GM21447 (cell line): ENCODE measurements at regions not wholly inside any gene's neighbourhood (a gene's known extent, or its start where the extent isn't known, plus 50 kb on each side); places are given as distances from the start of the nearest gene placed in this dataset.
"Not testable (repeated sequence)": the region's sequence is repeated elsewhere in the genome, so short reads cannot be mapped to it uniquely, and the experiment has no call there.

Experiments used
- ATAC-seq: cut with Tn5 transposase; IDR thresholded peaks from one replicate; pipeline ENCODE4 v1.9.1; 2021; ENCODE audit not compliant: unreplicated experiment

DNA sequence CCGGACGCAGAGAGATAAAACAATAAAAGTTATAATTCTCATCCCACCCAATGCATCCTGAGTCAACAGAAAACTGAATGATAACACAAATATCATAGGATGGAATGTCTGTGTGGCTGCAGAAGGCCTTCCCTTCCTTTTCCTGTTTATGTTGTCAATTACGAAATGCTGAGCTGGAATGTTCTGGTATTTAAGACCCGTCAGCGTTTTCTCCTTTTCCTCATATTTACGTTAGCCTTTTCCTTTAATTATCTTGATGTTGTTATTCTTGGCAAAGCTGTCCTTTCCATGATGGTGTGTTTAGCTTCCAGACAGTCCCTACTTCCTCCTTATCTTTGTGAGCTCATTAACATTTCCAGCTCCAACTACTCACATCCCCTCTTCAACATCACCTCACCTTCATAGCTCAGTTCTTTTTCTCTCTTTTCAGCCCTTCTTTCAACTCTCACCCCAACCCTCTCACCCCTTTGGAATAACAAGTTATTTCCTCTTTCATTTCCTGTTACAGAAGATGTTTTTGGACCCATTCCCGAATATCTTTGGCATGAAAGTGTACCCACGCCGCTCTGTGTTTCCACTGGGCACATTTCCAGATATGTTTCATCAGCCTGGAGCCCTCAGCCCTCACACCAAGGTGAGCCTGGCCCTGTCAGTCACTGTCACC is 221.6 kb downstream of the NR2F1-AS1 start:
- ATAC-seq, result no peak

DNA sequence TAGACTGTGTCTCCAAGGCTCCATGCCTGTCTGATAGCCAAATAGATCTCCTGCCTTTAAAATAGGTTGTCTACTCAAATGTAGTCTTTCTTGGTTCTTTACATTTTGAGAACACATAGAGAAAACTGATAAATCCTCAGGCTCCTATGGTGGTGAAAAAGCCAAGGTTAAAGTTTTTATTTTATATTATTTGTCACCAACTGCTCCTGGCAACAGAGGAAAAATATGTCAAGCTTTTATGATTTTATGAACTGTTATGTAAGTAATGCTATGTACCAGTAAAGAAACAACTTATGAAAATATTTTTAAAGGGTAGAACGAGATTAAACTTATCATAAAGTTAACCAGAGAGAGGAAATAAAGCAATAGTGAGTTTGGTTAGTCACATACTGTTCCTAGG is 222.8 kb downstream of the NR2F1-AS1 start:
- ATAC-seq, result no peak

DNA sequence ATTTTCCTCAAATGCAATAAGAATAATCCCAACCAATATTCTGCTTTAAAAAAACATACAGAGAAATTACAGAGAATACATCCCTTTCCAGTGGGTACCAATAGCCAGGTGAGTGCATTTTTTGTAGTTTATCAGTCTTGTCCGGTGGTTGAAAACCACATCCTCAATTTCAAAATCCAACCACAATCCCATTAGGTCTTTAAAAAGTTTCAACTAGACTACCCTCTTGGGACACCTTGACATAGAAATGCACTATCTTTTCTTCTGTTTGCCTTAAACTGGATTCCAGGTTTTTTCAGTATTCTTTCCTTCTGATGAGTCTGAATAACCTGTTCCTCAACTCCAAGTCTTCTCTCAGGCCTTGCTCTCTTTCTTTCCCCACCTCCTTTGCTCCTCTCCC is 223.3 kb downstream of the NR2F1-AS1 start:
- no peak for ATAC-seq

DNA sequence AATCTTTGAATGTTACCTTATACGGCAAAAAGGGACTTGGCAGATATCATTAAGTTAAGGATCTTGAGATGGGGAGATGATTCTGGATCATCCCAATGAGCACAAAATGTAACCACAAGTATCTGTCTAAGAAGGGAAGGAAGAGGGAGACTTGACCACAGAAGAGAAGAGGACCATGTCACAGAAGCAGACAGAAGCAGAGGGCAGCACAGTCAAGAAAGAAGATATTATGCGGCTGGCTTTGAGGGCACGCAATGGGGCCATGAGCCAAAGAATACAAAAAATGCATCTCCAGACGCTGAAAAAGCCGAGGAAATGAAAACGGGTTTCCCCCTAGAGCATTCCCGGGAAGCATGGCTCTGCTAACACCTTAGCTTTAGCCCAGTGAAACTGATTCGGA is 225.3 kb downstream of the NR2F1-AS1 start:
- ATAC-seq, result no peak

DNA sequence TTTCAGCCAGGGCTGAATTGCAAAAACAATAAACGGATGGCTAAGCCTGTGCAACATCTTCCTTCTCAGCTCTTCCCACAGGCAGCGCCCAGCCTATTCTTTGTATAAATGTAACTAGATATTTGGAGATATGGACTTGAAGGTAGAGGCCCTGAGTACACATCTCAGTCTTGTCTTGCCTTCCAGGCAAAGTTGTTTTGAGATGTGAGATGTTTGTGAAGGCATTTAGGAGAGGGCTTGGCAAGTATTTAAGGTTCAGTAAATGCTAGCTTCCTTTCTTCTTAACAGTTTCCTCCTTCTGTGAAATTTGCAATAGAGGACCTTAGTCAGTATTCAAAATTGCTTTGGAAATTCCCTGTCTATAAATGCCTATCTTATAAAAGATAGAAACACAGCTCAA is 228.8 kb downstream of the NR2F1-AS1 start:
- ATAC-seq, result no peak

DNA sequence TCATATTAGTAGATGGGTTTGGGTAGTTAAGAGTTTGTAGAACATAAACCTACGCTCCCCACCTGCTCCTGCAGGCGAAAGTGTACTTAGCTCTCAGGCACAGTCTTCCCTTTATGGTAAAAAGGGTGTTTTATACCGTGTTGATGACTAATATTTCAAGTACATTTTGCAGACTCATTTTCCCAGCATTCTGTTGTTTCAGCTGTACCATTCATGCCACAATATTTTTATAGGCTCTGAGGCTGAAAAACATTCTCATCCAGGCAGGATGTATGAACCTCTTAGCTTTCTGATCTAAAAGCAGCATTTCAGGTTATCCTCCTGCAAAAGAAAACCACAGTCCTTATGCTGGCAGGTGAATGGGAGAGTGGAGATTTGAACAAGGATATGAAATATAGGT is 231.4 kb downstream of the NR2F1-AS1 start:
- ATAC-seq, result no peak

DNA sequence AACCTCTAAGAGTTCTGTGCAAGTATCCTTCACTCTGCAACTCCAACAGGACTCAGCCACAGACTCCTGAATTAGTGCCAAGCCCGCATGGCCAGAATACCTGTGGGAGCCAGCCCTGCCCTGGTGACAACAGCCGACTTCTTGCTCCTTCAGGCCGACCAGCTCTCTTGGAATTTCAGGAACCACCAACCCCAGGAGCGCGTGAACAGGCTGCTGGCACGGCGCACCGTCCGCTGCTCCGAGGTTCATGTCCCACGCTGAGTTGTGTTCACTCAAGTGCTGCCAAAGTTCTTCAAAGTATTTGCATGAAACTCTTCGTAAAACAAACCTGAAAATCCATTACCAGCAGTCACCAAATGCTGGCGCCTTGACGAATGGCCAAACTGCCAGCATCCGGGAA is 232.8 kb downstream of the NR2F1-AS1 start:
- no peak for ATAC-seq

DNA sequence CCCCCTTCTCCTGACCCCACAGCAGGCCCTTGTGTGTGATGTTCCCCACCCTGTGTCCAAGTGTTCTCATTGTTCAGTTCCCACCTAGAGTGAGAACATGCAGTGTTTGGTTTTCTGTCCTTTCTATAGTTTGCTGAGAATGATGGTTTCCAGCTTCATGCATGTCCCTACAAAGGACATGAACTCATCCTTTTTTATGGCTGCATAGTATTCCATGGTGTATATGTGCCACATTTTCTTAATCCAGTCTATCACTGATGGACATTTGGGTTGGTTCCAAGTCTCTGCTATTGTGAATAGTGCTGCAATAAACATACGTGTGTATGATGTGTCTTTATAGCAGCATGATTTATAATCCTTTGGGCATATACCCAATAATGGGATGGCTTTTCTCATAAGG is 234.2 kb downstream of the NR2F1-AS1 start:
- not testable (repeated sequence) for ATAC-seq

DNA sequence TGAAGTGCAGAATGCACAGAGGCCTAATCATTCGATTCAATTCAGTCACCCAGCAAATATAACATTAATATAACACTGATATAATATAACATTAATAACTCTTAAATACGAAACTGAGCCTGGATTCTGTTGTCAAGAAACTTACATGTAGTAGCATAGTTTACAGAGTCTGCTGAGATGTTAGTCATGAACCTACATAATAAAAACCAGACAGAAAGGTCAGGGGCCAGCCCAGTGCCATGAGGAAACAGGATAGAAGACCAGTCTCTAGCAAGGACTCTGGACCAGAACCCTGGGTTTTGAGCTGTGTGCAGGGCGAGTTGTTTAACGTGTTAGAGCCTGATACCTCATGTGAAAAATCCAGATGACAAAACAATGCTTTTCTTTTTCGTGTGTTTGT is 234.7 kb downstream of the NR2F1-AS1 start:
- ATAC-seq, result no peak

DNA sequence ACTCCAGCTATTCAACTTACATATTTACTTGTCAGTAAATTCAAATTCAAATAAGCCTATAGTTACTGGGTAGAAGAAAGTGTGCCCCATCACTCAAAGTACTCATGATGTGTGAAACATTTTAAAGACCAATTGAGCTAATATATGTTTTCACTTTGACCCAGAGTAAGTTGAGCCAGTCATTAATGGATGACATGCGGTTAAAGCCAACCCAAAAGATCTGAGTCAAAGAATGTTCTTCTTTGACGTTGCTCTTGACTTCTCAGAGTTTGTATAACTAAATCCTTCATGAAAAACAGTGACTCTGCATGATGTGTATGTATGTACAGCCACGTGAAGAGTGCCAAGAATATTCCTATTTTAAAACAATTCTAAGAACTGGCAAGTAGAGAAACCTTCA is 237.4 kb downstream of the NR2F1-AS1 start:
- no peak for ATAC-seq

DNA sequence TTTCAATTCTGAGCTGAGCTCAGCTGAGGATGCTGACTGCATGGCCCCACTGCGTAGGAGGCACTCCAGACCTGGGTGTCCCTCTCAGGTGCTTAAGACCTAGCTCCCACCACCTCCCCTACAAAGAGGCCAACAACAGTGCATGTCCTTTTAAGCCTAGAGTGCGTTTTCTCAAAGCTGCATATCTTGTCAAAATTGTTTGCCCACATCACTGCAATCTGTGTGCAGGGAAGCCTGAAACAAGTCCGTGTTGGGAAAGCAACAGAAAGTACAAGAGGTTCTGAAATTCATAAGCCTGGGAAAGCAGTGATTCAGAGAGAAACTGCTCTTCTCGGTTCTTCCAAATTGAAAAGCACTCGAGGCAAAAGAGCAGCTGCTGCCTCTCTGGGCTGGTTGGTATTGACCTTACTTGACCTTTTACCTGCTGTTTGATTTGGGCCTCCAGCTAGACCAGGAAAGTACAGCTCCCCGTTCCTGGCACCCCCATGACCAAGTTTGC is 238.4 kb downstream of the NR2F1-AS1 start:
- peak; percentile 77 for ATAC-seq

DNA sequence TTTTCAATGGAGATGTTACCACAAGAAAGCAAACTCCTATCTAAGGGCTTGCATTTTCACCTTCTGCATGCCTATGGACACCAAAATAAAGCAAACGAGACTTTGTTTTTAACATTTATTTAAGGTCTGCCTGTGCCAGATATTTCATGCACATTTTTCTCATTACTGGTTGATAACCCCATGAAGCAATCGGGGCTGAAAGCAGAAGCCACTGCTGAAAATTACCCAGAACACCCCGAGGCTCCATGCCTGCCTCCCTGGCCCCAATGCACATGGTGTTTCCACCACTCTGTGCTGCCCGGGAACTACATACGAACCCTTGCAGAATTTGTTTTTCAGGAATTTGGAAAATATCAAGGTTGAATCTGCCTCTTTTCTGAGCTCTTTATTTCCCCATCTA is 240.1 kb downstream of the NR2F1-AS1 start:
- no peak for ATAC-seq

DNA sequence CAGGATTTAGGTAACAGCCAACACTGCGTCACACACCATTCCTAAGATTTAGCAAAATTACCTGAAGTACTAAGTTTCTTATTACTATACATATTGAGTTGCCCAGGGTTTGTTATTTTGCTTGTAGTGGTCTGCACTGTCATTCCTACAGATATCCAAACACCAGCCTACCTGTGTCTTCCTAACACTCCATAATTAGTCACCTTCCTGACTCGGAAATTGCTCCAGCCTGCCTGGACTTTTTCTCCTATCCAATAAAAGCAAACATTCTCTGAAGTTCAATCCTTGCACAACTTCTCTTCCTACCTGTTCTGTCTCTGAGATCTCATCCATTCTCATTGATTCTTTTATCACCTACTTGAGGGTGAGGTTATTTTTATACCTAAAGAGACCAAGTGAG is 243.9 kb downstream of the NR2F1-AS1 start:
- no peak for ATAC-seq

DNA sequence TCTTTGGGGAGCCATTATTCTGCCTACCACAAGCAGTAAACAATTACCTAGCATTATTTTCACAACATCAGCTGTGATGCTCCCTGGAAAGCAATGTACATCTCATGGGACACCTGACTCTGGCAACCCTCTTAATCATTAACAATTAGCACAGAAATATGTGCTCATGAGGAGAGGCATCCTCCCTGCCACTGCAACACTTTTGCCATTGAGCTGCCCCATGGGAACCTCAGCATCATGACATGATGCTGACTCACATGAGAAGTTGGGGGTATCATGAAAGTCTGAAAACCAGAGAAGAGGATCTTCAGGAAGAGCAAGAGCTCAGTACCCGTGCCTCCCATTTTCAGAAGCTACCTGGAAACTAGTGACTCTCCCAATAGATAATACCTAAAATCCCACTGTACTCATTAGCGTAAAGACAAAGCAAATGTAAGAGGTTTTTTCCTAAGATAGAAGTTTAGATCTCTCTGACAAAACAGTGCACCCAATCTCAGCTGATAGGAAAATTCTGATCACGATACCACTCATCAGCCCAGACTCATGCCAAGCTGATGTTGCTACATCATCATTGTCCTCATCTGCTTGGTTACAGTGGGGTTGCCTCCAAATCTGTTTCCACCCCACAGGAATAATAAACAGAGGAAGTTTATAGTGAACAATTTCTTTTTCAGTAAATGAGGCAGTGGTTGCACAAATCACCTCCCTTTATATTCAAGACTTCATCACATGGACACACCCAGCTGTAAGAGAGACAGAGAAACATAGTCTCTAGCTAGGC is 244.5 kb downstream of the NR2F1-AS1 start:
- ATAC-seq, result peak; percentile 57

DNA sequence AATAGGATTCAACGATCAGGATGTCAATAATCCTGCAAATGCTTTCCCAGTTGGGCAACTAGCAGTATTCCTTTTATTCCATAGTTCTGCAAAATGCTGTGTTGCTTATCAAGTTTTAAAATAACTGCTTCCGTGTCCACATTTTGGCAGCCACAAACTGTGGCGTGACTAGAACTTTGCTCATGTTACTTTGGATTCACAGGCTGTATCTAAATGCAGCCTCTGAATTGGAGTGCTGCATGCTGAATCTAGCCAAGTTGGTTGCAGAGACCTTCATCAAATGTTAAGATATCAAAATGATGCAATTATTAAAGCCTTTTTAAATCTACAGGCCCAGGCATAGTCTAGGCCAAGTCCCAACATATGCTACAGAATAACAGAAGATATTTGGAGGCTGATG is 249.2 kb downstream of the NR2F1-AS1 start:
- no peak for ATAC-seq

DNA sequence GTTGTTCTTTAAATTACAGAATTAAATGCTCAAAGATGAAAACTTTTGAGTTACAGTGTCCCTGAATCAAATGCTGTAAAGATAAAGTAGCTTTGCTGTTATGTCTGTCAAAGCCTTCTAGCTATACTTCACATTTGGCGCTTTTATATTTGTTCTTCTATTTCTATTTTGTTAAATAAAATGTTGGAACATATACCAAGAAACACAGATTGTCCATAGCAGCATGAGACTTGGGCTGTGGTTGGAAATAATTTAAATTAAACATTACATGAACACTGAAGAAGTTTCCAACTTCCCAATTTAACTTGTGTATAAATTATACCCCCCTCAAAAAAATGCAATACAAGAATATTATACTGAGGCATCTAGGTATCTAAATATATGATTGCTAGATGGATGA is 249.8 kb downstream of the NR2F1-AS1 start:
- no peak for ATAC-seq

DNA sequence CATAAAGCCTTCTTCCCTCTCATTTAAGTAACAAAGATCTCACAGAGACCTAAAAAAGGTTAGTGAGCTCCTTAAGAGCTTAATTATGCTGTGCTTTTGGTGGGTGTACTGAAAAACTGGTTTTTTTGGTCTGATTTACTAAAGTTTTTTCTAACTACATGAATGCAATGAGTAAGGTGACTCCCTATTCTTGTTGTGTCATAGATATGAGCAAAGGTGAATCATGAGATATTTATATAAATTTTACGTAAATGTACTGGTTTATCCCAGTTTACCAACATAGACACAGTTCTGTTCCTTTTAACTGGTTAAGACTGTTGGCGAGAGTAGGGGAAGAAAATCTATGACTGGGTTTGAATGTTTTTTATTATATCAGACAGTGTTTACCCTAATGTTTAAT is 250.5 kb downstream of the NR2F1-AS1 start:
- ATAC-seq, result no peak

DNA sequence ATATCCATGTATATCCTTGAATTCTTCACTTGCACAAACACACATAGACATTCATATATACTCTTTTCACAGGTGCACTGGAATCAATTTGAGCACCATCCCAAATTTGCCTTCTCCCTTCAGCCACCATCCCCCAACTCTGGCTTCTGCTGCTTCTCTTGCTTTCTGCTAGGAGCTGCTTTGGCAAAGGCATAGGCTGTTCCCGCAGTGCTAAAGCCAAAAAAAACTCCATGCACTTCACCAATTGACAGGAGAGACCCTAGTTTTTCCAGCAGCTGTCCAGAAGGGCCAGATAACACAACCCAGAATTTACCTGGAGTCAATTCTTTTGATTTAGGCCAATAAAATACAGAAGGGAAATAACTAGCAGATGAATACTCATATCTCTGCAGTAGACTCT is 251.3 kb downstream of the NR2F1-AS1 start:
- ATAC-seq, result no peak

DNA sequence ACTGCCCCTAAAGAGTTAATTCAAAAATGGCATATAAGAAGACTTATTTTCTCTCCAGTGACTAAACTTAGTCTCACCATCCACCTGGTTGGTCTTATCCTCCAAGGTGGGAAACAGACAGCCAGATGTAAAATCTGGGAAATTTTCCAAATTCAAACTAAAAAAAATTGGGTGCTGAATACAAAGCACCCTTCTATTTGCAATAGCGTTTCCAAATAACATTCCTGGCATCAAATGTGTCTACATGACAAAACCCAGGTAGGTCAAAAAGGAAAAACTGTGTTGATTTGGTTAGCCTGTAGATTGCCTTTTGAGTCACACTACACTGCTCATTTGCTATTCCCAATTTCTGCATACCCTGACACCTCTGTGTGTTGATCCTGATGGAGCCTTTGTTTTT is 252.2 kb downstream of the NR2F1-AS1 start:
- ATAC-seq, result no peak

DNA sequence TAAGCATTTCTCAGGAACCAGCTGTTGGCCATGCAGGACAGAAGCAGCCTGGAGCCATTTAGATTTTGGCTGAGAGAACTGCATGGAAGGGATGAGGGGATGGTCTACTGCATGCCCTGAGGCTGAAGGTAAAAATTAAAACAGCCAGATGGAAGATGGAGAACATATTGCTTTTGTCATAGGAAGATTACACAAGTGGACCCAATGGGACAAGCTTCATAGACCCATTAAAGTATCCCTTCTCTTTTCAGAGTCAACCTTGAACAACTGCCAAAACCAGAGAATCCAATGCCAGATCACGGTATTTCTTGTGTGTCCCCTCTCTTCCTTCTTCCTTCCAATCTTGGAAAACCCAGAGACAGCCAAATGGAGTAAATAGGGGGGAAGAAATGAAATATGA is 253.4 kb downstream of the NR2F1-AS1 start:
- ATAC-seq, result no peak

DNA sequence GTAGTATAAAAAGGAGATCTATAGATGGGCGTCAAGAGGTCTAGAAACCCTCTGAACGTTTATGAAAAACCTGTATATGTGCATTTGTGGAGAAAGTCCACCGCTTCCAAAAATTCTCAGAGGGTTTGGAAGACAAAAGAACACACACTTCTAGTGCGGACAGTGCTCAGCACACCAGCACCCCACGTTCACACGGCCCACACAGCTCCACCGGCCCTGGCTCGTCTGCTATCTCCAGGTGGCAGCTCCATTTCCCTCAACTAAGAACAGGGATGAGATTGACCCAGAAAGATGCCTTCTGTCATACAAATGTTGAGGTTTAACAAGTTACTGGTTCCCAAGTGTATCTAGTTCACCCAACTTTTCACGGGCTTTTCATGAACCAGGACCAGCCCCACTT is 255.1 kb downstream of the NR2F1-AS1 start:
- no peak for ATAC-seq

DNA sequence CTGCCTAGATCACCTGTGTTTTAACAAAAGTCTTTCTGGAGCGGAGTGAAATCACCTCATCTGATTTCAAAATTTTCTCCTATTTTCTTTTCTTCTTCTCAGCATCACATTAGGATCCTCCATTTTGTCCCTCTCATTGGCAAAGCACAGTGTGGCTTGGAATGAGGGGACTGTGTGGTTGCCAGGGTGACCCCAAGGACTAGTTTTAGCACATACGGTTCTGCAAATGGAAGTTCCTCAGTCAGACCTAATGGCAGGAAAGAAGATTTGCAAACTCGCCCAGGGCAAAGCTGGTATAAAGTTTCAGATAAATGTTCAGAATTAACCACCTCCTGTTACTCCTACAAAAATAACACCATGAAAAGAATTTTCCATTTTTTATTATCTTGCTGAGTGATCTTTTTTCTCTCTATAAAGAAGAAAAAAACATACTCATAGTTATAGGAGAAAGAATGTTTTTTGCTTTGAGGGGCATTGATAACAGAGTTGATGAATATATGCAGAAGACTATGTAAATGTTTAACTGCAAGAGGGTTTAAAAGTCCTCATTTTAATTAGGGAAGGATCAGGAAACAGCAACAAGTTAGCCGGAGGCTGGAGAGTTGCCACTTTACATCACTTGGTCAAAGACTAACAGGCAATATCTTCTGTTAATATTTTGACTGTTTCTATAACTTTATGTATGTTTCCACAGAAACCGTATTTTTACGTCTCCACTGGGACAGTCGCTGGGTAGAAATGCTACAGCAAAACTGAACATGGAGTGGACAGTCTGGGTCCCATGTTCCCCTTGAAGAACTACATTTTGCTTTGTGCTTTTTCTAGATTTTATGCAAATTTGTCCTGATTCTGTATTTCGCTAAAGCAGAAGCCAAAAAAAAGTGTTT is 257.8 kb downstream of the NR2F1-AS1 start:
- no peak for ATAC-seq
